ENCODE measurements at regions not wholly inside any gene's neighbourhood (a gene's known extent, or its start where the extent isn't known, plus 50 kb on each side); places are given as distances from the start of the nearest gene placed in this dataset.

DNA sequence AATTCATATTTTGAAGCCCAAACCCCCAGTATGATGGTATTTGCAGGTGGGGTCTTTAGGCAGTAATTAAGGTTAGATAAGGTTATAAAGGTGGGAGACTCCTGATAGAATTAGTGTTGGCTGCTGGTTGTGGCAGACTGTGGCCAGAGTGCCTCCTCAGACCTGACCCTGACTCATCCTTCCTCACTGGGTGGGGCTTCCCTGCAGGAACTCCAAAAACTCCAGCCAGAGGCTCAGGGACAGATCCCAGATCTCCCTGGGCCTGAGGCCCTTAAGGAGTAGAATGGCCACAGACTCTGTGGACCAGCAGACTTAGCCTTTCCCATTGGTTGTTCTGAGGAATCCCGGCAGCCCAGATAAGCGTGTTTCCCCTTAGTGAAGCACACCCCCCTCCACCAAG lies 463.0 kb upstream of the CPEB2 start:
- no peak overlapping the region for H3K9ac ChIP-seq (ENCODE audit: low read depth in 1 of 2, low read length in 2 of 2)

DNA sequence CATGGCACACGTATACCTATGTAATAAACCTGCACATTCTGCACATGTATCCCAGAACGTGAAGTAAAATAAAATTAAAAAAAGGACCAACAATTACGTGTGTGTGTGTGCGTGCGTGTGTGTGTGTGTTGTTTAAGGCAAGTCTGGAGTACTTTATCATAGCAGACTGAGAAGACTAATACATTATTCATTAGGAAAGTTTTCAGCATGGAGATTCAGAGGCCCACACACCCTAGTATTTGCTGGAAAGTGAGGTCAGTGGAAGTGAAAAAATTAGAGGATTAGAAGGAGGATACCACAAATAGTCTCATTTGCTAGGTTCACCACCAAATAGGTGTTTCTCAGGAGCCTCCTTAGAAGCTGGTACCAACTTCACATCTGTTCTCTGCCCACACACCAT lies 457.1 kb upstream of the CPEB2 start:
- Histone ChIP-seq H3K9ac (ENCODE audit: low read depth in 1 of 2, low read length in 2 of 2) (no peak overlapping the region), H3K27ac (ENCODE audit: low read depth in 1 of 2, low read length in 2 of 2) (no peak overlapping the region), H3K4me3 (ENCODE audit: low read depth in 1 of 3, low read length in 3 of 3) (no peak overlapping the region), H3K9me3 (ENCODE audit: control insufficient read depth in 4 of 4, low read length in 3 of 4) (peaks cover 0 to 2% (median 0%) of the 10 kb centered on the region in 4 donors), H3K36me3 (ENCODE audit: control insufficient read depth in 4 of 4, insufficient read depth in 3 of 4, low read depth in 1 of 4, low read length in 3 of 4) (no peaks in the 10 kb centered on the region), H3K4me1 (ENCODE audit: control insufficient read depth in 4 of 4, insufficient read depth in 4 of 4, low read length in 3 of 4) (no peaks in the 10 kb centered on the region), H3K27me3 (ENCODE audit: control insufficient read depth in 4 of 4, insufficient read depth in 4 of 4, low read length in 3 of 4) (no peaks in the 10 kb centered on the region)
- 93% methylated on average over 5 of the region's 5 CpGs for WGBS
- DNase-seq (ENCODE audit: low spot score): no peak
- TF ChIP-seq, protein P1, sequence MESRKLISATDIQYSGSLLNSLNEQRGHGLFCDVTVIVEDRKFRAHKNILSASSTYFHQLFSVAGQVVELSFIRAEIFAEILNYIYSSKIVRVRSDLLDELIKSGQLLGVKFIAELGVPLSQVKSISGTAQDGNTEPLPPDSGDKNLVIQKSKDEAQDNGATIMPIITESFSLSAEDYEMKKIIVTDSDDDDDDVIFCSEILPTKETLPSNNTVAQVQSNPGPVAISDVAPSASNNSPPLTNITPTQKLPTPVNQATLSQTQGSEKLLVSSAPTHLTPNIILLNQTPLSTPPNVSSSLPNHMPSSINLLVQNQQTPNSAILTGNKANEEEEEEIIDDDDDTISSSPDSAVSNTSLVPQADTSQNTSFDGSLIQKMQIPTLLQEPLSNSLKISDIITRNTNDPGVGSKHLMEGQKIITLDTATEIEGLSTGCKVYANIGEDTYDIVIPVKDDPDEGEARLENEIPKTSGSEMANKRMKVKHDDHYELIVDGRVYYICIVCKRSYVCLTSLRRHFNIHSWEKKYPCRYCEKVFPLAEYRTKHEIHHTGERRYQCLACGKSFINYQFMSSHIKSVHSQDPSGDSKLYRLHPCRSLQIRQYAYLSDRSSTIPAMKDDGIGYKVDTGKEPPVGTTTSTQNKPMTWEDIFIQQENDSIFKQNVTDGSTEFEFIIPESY (IDR thresholded peaks at IDR 0.05): no peak
- TF ChIP-seq RXRA (IDR thresholded peaks at IDR 0.05): no peak

More for the DNA sequence above, 463.0 kb upstream of the CPEB2 start:
- H3K4me3 ChIP-seq (ENCODE audit: low read depth in 1 of 3, low read length in 3 of 3): no peak overlapping the region
- no peaks in the 10 kb centered on the region for H3K4me1 ChIP-seq (ENCODE audit: control insufficient read depth in 4 of 4, insufficient read depth in 4 of 4, low read length in 3 of 4)
- no peak for DNase-seq (ENCODE audit: low spot score)
- peaks cover 0 to 4% (median 0%) of the 10 kb centered on the region in 4 donors for H3K27me3 ChIP-seq (ENCODE audit: control insufficient read depth in 4 of 4, insufficient read depth in 4 of 4, low read length in 3 of 4)
- H3K9me3 ChIP-seq (ENCODE audit: control insufficient read depth in 4 of 4, low read length in 3 of 4): no peaks in the 10 kb centered on the region
- 97% methylated on average over 2 of the region's 2 CpGs for WGBS
- no peak overlapping the region for H3K27ac ChIP-seq (ENCODE audit: low read depth in 1 of 2, low read length in 2 of 2)
- H3K36me3 ChIP-seq (ENCODE audit: control insufficient read depth in 4 of 4, insufficient read depth in 3 of 4, low read depth in 1 of 4, low read length in 3 of 4): no peaks in the 10 kb centered on the region
- TF ChIP-seq HNF4A (conservative IDR thresholded peaks at IDR 0.05): no peak
- no peak for TF ChIP-seq HNF4G (IDR thresholded peaks at IDR 0.05)
- no peak for TF ChIP-seq GABPA (IDR thresholded peaks at IDR 0.05 in 1 of 2, conservative IDR thresholded peaks at IDR 0.05 in 1 of 2)
- no peak for TF ChIP-seq YY1 (IDR thresholded peaks at IDR 0.05)
- TF ChIP-seq ATF3 (IDR thresholded peaks at IDR 0.05): no peak
- TF ChIP-seq FOXA1 (IDR thresholded peaks at IDR 0.05): no peak

DNA sequence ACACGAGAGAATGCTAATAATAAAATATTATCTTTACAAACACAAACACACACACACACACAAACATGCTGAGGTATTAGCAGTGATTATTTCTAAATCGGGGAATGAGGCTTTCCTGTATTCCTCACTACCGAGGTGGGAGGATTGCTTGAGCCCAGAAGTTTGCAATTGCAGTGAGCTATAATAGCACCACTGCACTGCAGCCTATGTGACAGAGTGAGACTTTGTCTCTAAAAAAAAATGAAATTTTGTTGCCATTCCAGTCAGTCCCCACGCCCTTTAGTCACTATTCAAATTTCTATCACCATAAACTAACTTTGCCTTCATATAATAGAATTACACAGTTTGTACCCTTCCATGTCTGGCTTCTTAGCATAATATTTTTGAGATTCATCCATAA lies 456.5 kb upstream of the CPEB2 start:
- DNase-seq (ENCODE audit: low spot score): no peak
- H3K4me3 ChIP-seq (ENCODE audit: low read depth in 1 of 3, low read length in 3 of 3): no peak overlapping the region
- no peak overlapping the region for H3K9ac ChIP-seq (ENCODE audit: low read depth in 1 of 2, low read length in 2 of 2)
- no peaks in the 10 kb centered on the region for H3K4me1 ChIP-seq (ENCODE audit: control insufficient read depth in 4 of 4, insufficient read depth in 4 of 4, low read length in 3 of 4)
- no peaks in the 10 kb centered on the region for H3K36me3 ChIP-seq (ENCODE audit: control insufficient read depth in 4 of 4, insufficient read depth in 3 of 4, low read depth in 1 of 4, low read length in 3 of 4)
- TF ChIP-seq EGR1 (IDR thresholded peaks at IDR 0.05; ENCODE audit: low read depth in 2 of 2) (no peak), RAD21 (IDR thresholded peaks at IDR 0.05) (no peak), ATF3 (IDR thresholded peaks at IDR 0.05) (no peak)
- peaks cover 0 to 2% (median 0%) of the 10 kb centered on the region in 4 donors for H3K9me3 ChIP-seq (ENCODE audit: control insufficient read depth in 4 of 4, low read length in 3 of 4)
- no peak overlapping the region for H3K27ac ChIP-seq (ENCODE audit: low read depth in 1 of 2, low read length in 2 of 2)
- 73% methylated on average over 4 of the region's 4 CpGs for WGBS
- H3K27me3 ChIP-seq (ENCODE audit: control insufficient read depth in 4 of 4, insufficient read depth in 4 of 4, low read length in 3 of 4): no peaks in the 10 kb centered on the region

- Histone ChIP-seq H3K4me3 (ENCODE audit: low read depth in 1 of 3, low read length in 3 of 3) (no peak overlapping the region), H3K9ac (ENCODE audit: low read depth in 1 of 2, low read length in 2 of 2) (no peak overlapping the region), H3K27ac (ENCODE audit: low read depth in 1 of 2, low read length in 2 of 2) (no peak overlapping the region), H3K27me3 (ENCODE audit: control insufficient read depth in 4 of 4, insufficient read depth in 4 of 4, low read length in 3 of 4) (no peaks in the 10 kb centered on the region), H3K4me1 (ENCODE audit: control insufficient read depth in 4 of 4, insufficient read depth in 4 of 4, low read length in 3 of 4) (no peaks in the 10 kb centered on the region), H3K36me3 (ENCODE audit: control insufficient read depth in 4 of 4, insufficient read depth in 3 of 4, low read depth in 1 of 4, low read length in 3 of 4) (no peaks in the 10 kb centered on the region), H3K9me3 (ENCODE audit: control insufficient read depth in 4 of 4, low read length in 3 of 4) (no peaks in the 10 kb centered on the region)
- WGBS: 93% methylated on average over 6 of the region's 6 CpGs
- no peak for TF ChIP-seq FOXA1 (IDR thresholded peaks at IDR 0.05)
- TF ChIP-seq, protein P1 (IDR thresholded peaks at IDR 0.05): no peak
- no peak for DNase-seq (ENCODE audit: low spot score)
These were observed 450.2 kb upstream of the CPEB2 start for GRCh38 chr4:14552119-14552518.

Measured in liver (tissue), 7 donors.